HepG2 (cell line): ENCODE measurements at regions not wholly inside any gene's neighbourhood (a gene's known extent, or its start where the extent isn't known, plus 50 kb on each side); places are given as distances from the start of the nearest gene placed in this dataset.

Experiments used
- MAF1 ChIP-seq: sonication (generic); formaldehyde crosslinking; IDR thresholded peaks from 2 replicates; pipeline ENCODE4 v1.5.0; 2020; ENCODE audit warnings: missing genetic modification reagents, borderline replicate concordance
- ZNF138 ChIP-seq: sonication (generic); formaldehyde crosslinking; IDR thresholded peaks from 2 replicates; pipeline ENCODE4 v1.5.0; 2020; ENCODE audit warnings: mild to moderate bottlenecking, low read depth, missing genetic modification reagents
- ZNF574 ChIP-seq: sonication (generic); formaldehyde crosslinking; IDR thresholded peaks from 2 replicates; pipeline ENCODE4 v1.4.0; 2020; ENCODE audit warnings: missing genetic modification reagents

GRCh38 chr6:6911391-6911790 is 196.4 kb upstream of the RREB1 start:
- TF ChIP-seq ZNF138 (CRISPR knock-in tag) (no peak), ZNF574 (CRISPR knock-in tag) (no peak), MAF1 (CRISPR knock-in tag) (no peak)
